ENCODE measurements at regions not wholly inside any gene's neighbourhood (a gene's known extent, or its start where the extent isn't known, plus 50 kb on each side); places are given as distances from the start of the nearest gene placed in this dataset.

GRCh38 chr5:52657247-52657645, 130.5 kb upstream of the ITGA1 start:
- Histone ChIP-seq H3K4me1 (no peaks in the 10 kb centered on the region), H3K4me3 (no peak overlapping the region), H3K27ac (no peak overlapping the region), H3K27me3 (no peaks in the 10 kb centered on the region), H3K36me3 (no peaks in the 10 kb centered on the region), H3K9me3 (no peaks in the 10 kb centered on the region)
- no peak for DNase-seq (ENCODE audit: low spot score in 2 of 2)
- TF ChIP-seq EP300 (IDR thresholded peaks at IDR 0.05) (no peak), CTCF (IDR thresholded peaks at IDR 0.05) (peak in 1 of 2 donors; percentile 16), POLR2AphosphoS5 (IDR thresholded peaks at IDR 0.05) (no peak), POLR2A (IDR thresholded peaks at IDR 0.05) (no peak)
- WGBS: 2% methylated on average over 3 of the region's 3 CpGs

GRCh38 chr5:52658246-52658645, 129.5 kb upstream of the ITGA1 start:
- H3K9me3 ChIP-seq: no peaks in the 10 kb centered on the region
- DNase-seq (ENCODE audit: low spot score in 2 of 2): no peak
- 93% methylated on average over 2 of the region's 2 CpGs for WGBS
- no peak overlapping the region for H3K4me3 ChIP-seq
- no peak for TF ChIP-seq EP300 (IDR thresholded peaks at IDR 0.05)
- TF ChIP-seq POLR2A (IDR thresholded peaks at IDR 0.05): no peak
- no peak for TF ChIP-seq CTCF (IDR thresholded peaks at IDR 0.05)
- no peak for TF ChIP-seq POLR2AphosphoS5 (IDR thresholded peaks at IDR 0.05)
- no peaks in the 10 kb centered on the region for H3K36me3 ChIP-seq
- no peaks in the 10 kb centered on the region for H3K4me1 ChIP-seq
- H3K27ac ChIP-seq: no peak overlapping the region
- no peaks in the 10 kb centered on the region for H3K27me3 ChIP-seq

- Histone ChIP-seq H3K36me3 (no peaks in the 10 kb centered on the region), H3K9me3 (no peaks in the 10 kb centered on the region), H3K27ac (no peak overlapping the region), H3K4me1 (no peaks in the 10 kb centered on the region), H3K4me3 (no peak overlapping the region), H3K27me3 (no peaks in the 10 kb centered on the region)
- WGBS: 80% methylated on average over 1 of the region's 1 CpG
- no peak for TF ChIP-seq EP300 (IDR thresholded peaks at IDR 0.05)
- no peak for TF ChIP-seq POLR2A (IDR thresholded peaks at IDR 0.05)
- TF ChIP-seq CTCF (IDR thresholded peaks at IDR 0.05): no peak
- no peak for TF ChIP-seq POLR2AphosphoS5 (IDR thresholded peaks at IDR 0.05)
- no peak for DNase-seq (ENCODE audit: low spot score in 2 of 2)
Observed at GRCh38 chr5:52660621-52661020, 127.1 kb upstream of the ITGA1 start.

- Histone ChIP-seq H3K4me1 (no peaks in the 10 kb centered on the region), H3K4me3 (no peak overlapping the region), H3K27me3 (no peaks in the 10 kb centered on the region), H3K9me3 (no peaks in the 10 kb centered on the region), H3K27ac (no peak overlapping the region), H3K36me3 (no peaks in the 10 kb centered on the region)
- TF ChIP-seq POLR2A (IDR thresholded peaks at IDR 0.05) (no peak), EP300 (IDR thresholded peaks at IDR 0.05) (no peak), CTCF (IDR thresholded peaks at IDR 0.05) (no peak), POLR2AphosphoS5 (IDR thresholded peaks at IDR 0.05) (no peak)
- no peak for DNase-seq (ENCODE audit: low spot score in 2 of 2)
- WGBS: 50% methylated on average over 2 of the region's 2 CpGs
Observed at GRCh38 chr5:52661903-52662595, 125.7 kb upstream of the ITGA1 start.

GRCh38 chr5:52665559-52665958, 122.2 kb upstream of the ITGA1 start:
- DNase-seq (ENCODE audit: low spot score in 2 of 2): no peak
- no peak overlapping the region for H3K4me3 ChIP-seq
- H3K36me3 ChIP-seq: no peaks in the 10 kb centered on the region
- WGBS: 34% methylated on average over 2 of the region's 2 CpGs
- no peaks in the 10 kb centered on the region for H3K4me1 ChIP-seq
- no peak overlapping the region for H3K27ac ChIP-seq
- no peaks in the 10 kb centered on the region for H3K9me3 ChIP-seq
- no peak for TF ChIP-seq CTCF (IDR thresholded peaks at IDR 0.05)
- TF ChIP-seq POLR2A (IDR thresholded peaks at IDR 0.05): no peak
- TF ChIP-seq POLR2AphosphoS5 (IDR thresholded peaks at IDR 0.05): no peak
- no peak for TF ChIP-seq EP300 (IDR thresholded peaks at IDR 0.05)
- no peaks in the 10 kb centered on the region for H3K27me3 ChIP-seq
